GM23338 (cell line): ENCODE measurements at regions not wholly inside any gene's neighbourhood (a gene's known extent, or its start where the extent isn't known, plus 50 kb on each side); places are given as distances from the start of the nearest gene placed in this dataset.

ENCODE experiments used
- ATAC-seq: fragments of 200-7000 bp; cut with Tn5 transposase; 3 replicates; pipeline ENCODE4 v1.9.1; 2020
- DNase-seq: peaks from one replicate; pipeline ENCODE4 v3.0.0-alpha.2; 2015; ENCODE audit warnings: low spot score
- H2AFZ ChIP-seq: fragments of 200-600 bp; sonication (generic); 2 replicates; pipeline ENCODE4 v1.8.0; 2016; ENCODE audit warnings: antibody characterized with exemption, mild to moderate bottlenecking, moderate library complexity
- H3F3A ChIP-seq: fragments of 200-600 bp; sonication (generic); replicated peaks from 2 replicates; pipeline ENCODE4 v1.8.0; 2017; ENCODE audit warnings: antibody characterized with exemption, mixed run types, low read depth
- H3K27ac ChIP-seq: fragments of 200-600 bp; sonication (generic); 2 replicates; pipeline ENCODE4 v1.6.1; 2016; ENCODE audit warnings: low read depth
- H3K27me3 ChIP-seq: fragments of 200-600 bp; sonication (generic); 2 replicates; pipeline ENCODE4 v1.8.0; 2016; ENCODE audit warnings: mild to moderate bottlenecking, mixed run types, moderate library complexity; ENCODE audit not compliant: insufficient read depth
- H3K36me3 ChIP-seq: fragments of 200-600 bp; sonication (generic); 2 replicates; pipeline ENCODE4 v1.8.0; 2016; ENCODE audit warnings: mild to moderate bottlenecking; ENCODE audit not compliant: insufficient read depth
- H3K4me1 ChIP-seq: fragments of 200-600 bp; sonication (generic); 2 replicates; pipeline ENCODE4 v1.8.0; 2016; ENCODE audit warnings: mild to moderate bottlenecking, moderate library complexity; ENCODE audit not compliant: insufficient read depth
- H3K4me2 ChIP-seq: fragments of 200-600 bp; sonication (generic); 2 replicates; pipeline ENCODE4 v1.7.1; 2017; ENCODE audit warnings: mixed run types
- H3K4me3 ChIP-seq: fragments of 200-600 bp; sonication (generic); 2 replicates; pipeline ENCODE4 v1.6.1; 2016; ENCODE audit warnings: mixed run types
- H3K79me2 ChIP-seq: fragments of 200-600 bp; sonication (generic); replicated peaks from 2 replicates; pipeline ENCODE4 v1.8.0; 2017; ENCODE audit warnings: mild to moderate bottlenecking; ENCODE audit not compliant: insufficient read depth
- H3K9me2 ChIP-seq: fragments of 200-600 bp; sonication (generic); 2 replicates; pipeline ENCODE4 v1.8.0; 2017; ENCODE audit not compliant: insufficient read depth
- H4K20me1 ChIP-seq: fragments of 200-600 bp; sonication (generic); replicated peaks from 2 replicates; pipeline ENCODE4 v1.8.0; 2017; ENCODE audit warnings: mild to moderate bottlenecking; ENCODE audit not compliant: insufficient read depth
- H3K27ac Mint-ChIP-seq: 2 replicates; pipeline ENCODE4 v1.8.0; 2020; ENCODE audit warnings: inconsistent platforms, mild to moderate bottlenecking, moderate library complexity, mixed read lengths
- H3K27me3 Mint-ChIP-seq: 3 replicates; pipeline ENCODE4 v1.8.0; 2022; ENCODE audit warnings: low read depth, mild to moderate bottlenecking, moderate library complexity, mixed read lengths, inconsistent platforms; ENCODE audit not compliant: insufficient read depth, poor library complexity
- H3K36me3 Mint-ChIP-seq: 3 replicates; pipeline ENCODE4 v1.8.0; 2021; ENCODE audit warnings: low read depth, mild to moderate bottlenecking, inconsistent platforms, moderate library complexity, mixed read lengths
- H3K4me1 Mint-ChIP-seq: 3 replicates; pipeline ENCODE4 v1.8.0; 2020; ENCODE audit warnings: mild to moderate bottlenecking, inconsistent platforms, mixed read lengths
- H3K4me3 Mint-ChIP-seq: 3 replicates; pipeline ENCODE4 v1.8.0; 2021; ENCODE audit warnings: moderate library complexity, mild to moderate bottlenecking, inconsistent platforms, mixed read lengths
- H3K9me3 Mint-ChIP-seq: 3 replicates; pipeline ENCODE4 v1.8.0; 2020; ENCODE audit warnings: moderate library complexity, mild to moderate bottlenecking, inconsistent platforms, mixed read lengths
- CREB1 ChIP-seq: fragments of 250-450 bp; sonication (Bioruptor Pico); IDR thresholded peaks from 2 replicates; pipeline ENCODE4 v1.5.0; 2020; ENCODE audit warnings: low read depth, mild to moderate bottlenecking, moderate library complexity
- CTCF ChIP-seq, 2 experiments: fragments of 200-600 bp in 1 of 2; sonication (generic) in 1 of 2; conservative IDR thresholded peaks; 2 replicates each; pipeline versions ENCODE4 v1.5.1 to v1.6.1; 2016 to 2017; ENCODE audit warnings: antibody characterized with exemption in 2 of 2, low read depth in 2 of 2, mild to moderate bottlenecking in 2 of 2, moderate library complexity in 1 of 2
- ETS1 ChIP-seq: IDR thresholded peaks from 2 replicates; pipeline ENCODE4 v1.6.1; 2016; ENCODE audit warnings: antibody characterized with exemption
- EZH2 ChIP-seq: fragments of 200-600 bp; sonication (generic); IDR thresholded peaks from one replicate; pipeline ENCODE4 v1.8.0; 2017; ENCODE audit warnings: antibody characterized with exemption, mild to moderate bottlenecking, low read depth; ENCODE audit not compliant: unreplicated experiment
- EZH2phosphoT487 ChIP-seq: fragments of 200-600 bp; sonication (generic); IDR thresholded peaks from one replicate; pipeline ENCODE4 v1.8.1; 2018; ENCODE audit warnings: antibody characterized with exemption; ENCODE audit not compliant: unreplicated experiment
- JUNB ChIP-seq: IDR thresholded peaks from one replicate; pipeline ENCODE4 v1.6.1; 2016; ENCODE audit warnings: antibody characterized with exemption; ENCODE audit not compliant: unreplicated experiment
- NANOG ChIP-seq: IDR thresholded peaks from 2 replicates; pipeline ENCODE4 v1.6.1; 2016; ENCODE audit warnings: antibody characterized with exemption, borderline replicate concordance
- POLR2AphosphoS5 ChIP-seq: IDR thresholded peaks from 2 replicates; pipeline ENCODE4 v1.6.1; 2016; ENCODE audit warnings: antibody characterized with exemption, low read depth
- REST ChIP-seq: IDR thresholded peaks from one replicate; pipeline ENCODE4 v1.6.1; 2018; ENCODE audit warnings: antibody characterized with exemption; ENCODE audit not compliant: unreplicated experiment
- STAT1 ChIP-seq: IDR thresholded peaks from one replicate; pipeline ENCODE4 v1.6.1; 2016; ENCODE audit warnings: antibody characterized with exemption; ENCODE audit not compliant: unreplicated experiment
- ZNF114 ChIP-seq: fragments of 250-450 bp; sonication (Bioruptor Pico); IDR thresholded peaks from 2 replicates; pipeline ENCODE4 v1.5.0; 2020; ENCODE audit warnings: mild to moderate bottlenecking, moderate library complexity
- ZNF331 ChIP-seq: fragments of 250-450 bp; sonication (Bioruptor Pico); IDR thresholded peaks from 2 replicates; pipeline ENCODE4 v1.5.0; 2020; ENCODE audit warnings: low read depth, mild to moderate bottlenecking, moderate library complexity

GRCh38 chr6:65896140-65896539, 189.1 kb upstream of the EYS start:
- no peaks in the 10 kb centered on the region for H3F3A ChIP-seq
- H3K27me3 ChIP-seq = no peaks in the 10 kb centered on the region
- no peak for DNase-seq
- H3K36me3 ChIP-seq = no peaks in the 10 kb centered on the region; the same call in 1 of the 2 replicates
- H2AFZ ChIP-seq = no peak overlapping the region
- no peak for ATAC-seq
- H3K27ac ChIP-seq = no peak overlapping the region
- H4K20me1 ChIP-seq = no peaks in the 10 kb centered on the region
- no peaks in the 10 kb centered on the region for H3K79me2 ChIP-seq
- H3K27me3 Mint-ChIP-seq = peaks cover 1% of the 10 kb centered on the region
- H3K9me2 ChIP-seq = peaks cover 16% of the 10 kb centered on the region; the same call in 1 of the 2 replicates
- peaks cover 17% of the 10 kb centered on the region; the same call in 2 of the 3 replicates for H3K36me3 Mint-ChIP-seq
- no peak overlapping the region for H3K4me3 ChIP-seq
- no peak overlapping the region for H3K27ac Mint-ChIP-seq
- no peak for TF ChIP-seq ZNF114 (CRISPR knock-in tag)
- no peak for TF ChIP-seq CREB1 (CRISPR knock-in tag)
- TF ChIP-seq CTCF (conservative IDR thresholded peaks at IDR 0.05; ENCODE audit: low read depth in 2 of 2) = no peak
- TF ChIP-seq REST = no peak
- TF ChIP-seq NANOG = no peak
- no peak for TF ChIP-seq STAT1
- TF ChIP-seq ETS1 = no peak
- TF ChIP-seq EZH2phosphoT487 = no peak
- no peak for TF ChIP-seq JUNB
- no peak for TF ChIP-seq EZH2
- H3K4me1 ChIP-seq = no peaks in the 10 kb centered on the region
- H3K4me1 Mint-ChIP-seq = no peaks in the 10 kb centered on the region
- H3K4me2 ChIP-seq = no peak overlapping the region
- H3K9me3 Mint-ChIP-seq = peaks cover 30% of the 10 kb centered on the region
- H3K4me3 Mint-ChIP-seq = no peak overlapping the region

- H3K4me3 ChIP-seq = no peak overlapping the region
- H3K4me1 ChIP-seq = no peaks in the 10 kb centered on the region
- TF ChIP-seq POLR2AphosphoS5 (no peak), STAT1 (no peak), ETS1 (no peak), NANOG (no peak), ZNF331 (CRISPR knock-in tag) (no peak), CTCF (conservative IDR thresholded peaks at IDR 0.05; ENCODE audit: low read depth in 2 of 2) (no peak), EZH2phosphoT487 (no peak)
- Mint-ChIP-seq H3K9me3 (no peaks in the 10 kb centered on the region; the same call in 2 of the 3 replicates), H3K27ac (no peak overlapping the region), H3K4me3 (no peak overlapping the region), H3K36me3 (no peaks in the 10 kb centered on the region), H3K27me3 (no peaks in the 10 kb centered on the region), H3K4me1 (peaks cover 3% of the 10 kb centered on the region; the same call in 2 of the 3 replicates)
- no peak overlapping the region for H3K4me2 ChIP-seq
- no peaks in the 10 kb centered on the region for H4K20me1 ChIP-seq
- H2AFZ ChIP-seq = no peak overlapping the region
- no peaks in the 10 kb centered on the region for H3K27me3 ChIP-seq
- H3K79me2 ChIP-seq = no peaks in the 10 kb centered on the region
- no peak overlapping the region for H3K27ac ChIP-seq
- H3K36me3 ChIP-seq = no peaks in the 10 kb centered on the region
- no peak for DNase-seq
- no peaks in the 10 kb centered on the region for H3K9me2 ChIP-seq
- H3F3A ChIP-seq = no peaks in the 10 kb centered on the region
- ATAC-seq = no peak
Observed at GRCh38 chr6:65876668-65877067, 169.6 kb upstream of the EYS start.
